ENCODE measurements at regions not wholly inside any gene's neighbourhood (a gene's known extent, or its start where the extent isn't known, plus 50 kb on each side); places are given as distances from the start of the nearest gene placed in this dataset.
A peak's percentile ranks its signal among the peaks of the same experiment; 100 is the strongest.

GRCh38 chrX:148363471-148364235 is 136.8 kb upstream of the AFF2 start:
- Mint-ChIP-seq H3K27me3 (no peaks in the 10 kb centered on the region), H3K4me1 (no peaks in the 10 kb centered on the region), H3K27ac (no peak overlapping the region), H3K4me3 (no peak overlapping the region), H3K36me3 (no peaks in the 10 kb centered on the region), H3K9me3 (no peaks in the 10 kb centered on the region)
- DNase-seq: no peak
- CTCF ChIA-PET: no interaction called here

GRCh38 chrX:148365233-148365632 is 135.2 kb upstream of the AFF2 start:
- DNase-seq: no peak
- Mint-ChIP-seq H3K4me1 (no peaks in the 10 kb centered on the region), H3K27me3 (no peaks in the 10 kb centered on the region), H3K27ac (no peak overlapping the region), H3K36me3 (no peaks in the 10 kb centered on the region), H3K4me3 (no peak overlapping the region), H3K9me3 (no peaks in the 10 kb centered on the region)
- CTCF ChIA-PET: no interaction called here

GRCh38 chrX:148371291-148371690 is 129.1 kb upstream of the AFF2 start:
- CTCF ChIA-PET: no interaction called here
- DNase-seq: no peak
- Mint-ChIP-seq H3K4me3 (no peak overlapping the region), H3K27ac (no peak overlapping the region), H3K27me3 (no peaks in the 10 kb centered on the region), H3K36me3 (peaks cover 2% of the 10 kb centered on the region), H3K9me3 (peaks cover 7% of the 10 kb centered on the region), H3K4me1 (no peaks in the 10 kb centered on the region)

GRCh38 chrX:148372925-148373324 is 127.5 kb upstream of the AFF2 start:
- no peaks in the 10 kb centered on the region for H3K4me1 Mint-ChIP-seq
- H3K4me3 Mint-ChIP-seq: no peak overlapping the region
- DNase-seq: no peak
- no peaks in the 10 kb centered on the region for H3K27me3 Mint-ChIP-seq
- H3K9me3 Mint-ChIP-seq: peaks cover 9% of the 10 kb centered on the region
- H3K27ac Mint-ChIP-seq: no peak overlapping the region
- CTCF ChIA-PET: no interaction called here
- peaks cover 2% of the 10 kb centered on the region for H3K36me3 Mint-ChIP-seq

- no peak for DNase-seq
- Mint-ChIP-seq H3K4me3 (no peak overlapping the region), H3K27me3 (no peaks in the 10 kb centered on the region), H3K9me3 (peaks cover 9% of the 10 kb centered on the region), H3K27ac (no peak overlapping the region), H3K4me1 (peaks cover 19% of the 10 kb centered on the region), H3K36me3 (peaks cover 2% of the 10 kb centered on the region)
- CTCF ChIA-PET: no interaction called here
Observed at GRCh38 chrX:148376342-148376741, 124.1 kb upstream of the AFF2 start.

GRCh38 chrX:148380107-148380506 is 120.3 kb upstream of the AFF2 start:
- H3K36me3 Mint-ChIP-seq: peaks cover 3% of the 10 kb centered on the region
- DNase-seq: no peak
- CTCF ChIA-PET: interaction anchor here (0.7 to 1.4 kb wide), 2 partner anchors 93 to 121 kb away, joined by 3 read pairs; no protein-coding TSS in a partner anchor
- H3K9me3 Mint-ChIP-seq: peaks cover 12% of the 10 kb centered on the region
- no peaks in the 10 kb centered on the region for H3K27me3 Mint-ChIP-seq
- H3K27ac Mint-ChIP-seq: peak overlapping the region; percentile 96
- peaks cover 29% of the 10 kb centered on the region for H3K4me1 Mint-ChIP-seq
- no peak overlapping the region for H3K4me3 Mint-ChIP-seq

- H3K36me3 Mint-ChIP-seq: peaks cover 3% of the 10 kb centered on the region
- peak; percentile 48 for DNase-seq
- H3K4me1 Mint-ChIP-seq: peaks cover 29% of the 10 kb centered on the region
Observed at GRCh38 chrX:148380650-148381561, 119.5 kb upstream of the AFF2 start.

GRCh38 chrX:148381603-148382002 is 118.8 kb upstream of the AFF2 start:
- Mint-ChIP-seq H3K27ac (peak overlapping the region; percentile 96), H3K4me1 (peaks cover 29% of the 10 kb centered on the region)
- CTCF ChIA-PET: interaction anchor here (1.4 kb wide), 1 partner anchor 95 kb away, joined by 3 read pairs; no protein-coding TSS in a partner anchor

More at GRCh38 chrX:148380650-148381561, 119.5 kb upstream of the AFF2 start:
- CTCF ChIA-PET: interaction anchor here (1.4 kb wide), 1 partner anchor 94 kb away, joined by 3 read pairs; no protein-coding TSS in a partner anchor
- Mint-ChIP-seq H3K27ac (peak overlapping the region; percentile 96), H3K27me3 (no peaks in the 10 kb centered on the region), H3K4me3 (peak overlapping the region; percentile 73), H3K9me3 (peaks cover 8% of the 10 kb centered on the region)

GRCh38 chrX:148382983-148383382 is 117.4 kb upstream of the AFF2 start:
- Mint-ChIP-seq H3K9me3 (peaks cover 7% of the 10 kb centered on the region), H3K27ac (no peak overlapping the region), H3K4me1 (peaks cover 29% of the 10 kb centered on the region), H3K27me3 (no peaks in the 10 kb centered on the region), H3K4me3 (no peak overlapping the region), H3K36me3 (peaks cover 3% of the 10 kb centered on the region)
- DNase-seq: no peak
- CTCF ChIA-PET: no interaction called here

More at GRCh38 chrX:148381603-148382002, 118.8 kb upstream of the AFF2 start:
- Mint-ChIP-seq H3K36me3 (peaks cover 3% of the 10 kb centered on the region), H3K4me3 (peak overlapping the region; percentile 73), H3K27me3 (no peaks in the 10 kb centered on the region), H3K9me3 (peaks cover 5% of the 10 kb centered on the region)
- no peak for DNase-seq

GRCh38 chrX:148385471-148385870 is 114.9 kb upstream of the AFF2 start:
- DNase-seq: no peak
- Mint-ChIP-seq H3K9me3 (peaks cover 9% of the 10 kb centered on the region), H3K27me3 (no peaks in the 10 kb centered on the region), H3K4me1 (peaks cover 21% of the 10 kb centered on the region), H3K36me3 (peaks cover 4% of the 10 kb centered on the region), H3K4me3 (no peak overlapping the region), H3K27ac (no peak overlapping the region)
- CTCF ChIA-PET: no interaction called here

GRCh38 chrX:148389629-148390028 is 110.8 kb upstream of the AFF2 start:
- H3K4me3 Mint-ChIP-seq: no peak overlapping the region
- CTCF ChIA-PET: no interaction called here
- H3K9me3 Mint-ChIP-seq: peaks cover 4% of the 10 kb centered on the region
- no peak overlapping the region for H3K27ac Mint-ChIP-seq
- DNase-seq: no peak
- peaks cover 1% of the 10 kb centered on the region for H3K36me3 Mint-ChIP-seq
- peaks cover 2% of the 10 kb centered on the region for H3K4me1 Mint-ChIP-seq
- no peaks in the 10 kb centered on the region for H3K27me3 Mint-ChIP-seq

- no peaks in the 10 kb centered on the region for H3K4me1 Mint-ChIP-seq
- DNase-seq: no peak
- no peaks in the 10 kb centered on the region for H3K27me3 Mint-ChIP-seq
- no peak overlapping the region for H3K27ac Mint-ChIP-seq
- H3K4me3 Mint-ChIP-seq: no peak overlapping the region
- no peaks in the 10 kb centered on the region for H3K9me3 Mint-ChIP-seq
- no peaks in the 10 kb centered on the region for H3K36me3 Mint-ChIP-seq
- CTCF ChIA-PET: no interaction called here
Observed at GRCh38 chrX:148412006-148412405, 88.4 kb upstream of the AFF2 start.

GRCh38 chrX:148416142-148416541 is 84.3 kb upstream of the AFF2 start:
- Mint-ChIP-seq H3K36me3 (no peaks in the 10 kb centered on the region), H3K27me3 (no peaks in the 10 kb centered on the region), H3K27ac (no peak overlapping the region), H3K4me3 (no peak overlapping the region), H3K4me1 (no peaks in the 10 kb centered on the region), H3K9me3 (no peaks in the 10 kb centered on the region)
- no peak for DNase-seq
- CTCF ChIA-PET: no interaction called here

GRCh38 chrX:148416931-148417330 is 83.5 kb upstream of the AFF2 start:
- no peak for DNase-seq
- Mint-ChIP-seq H3K27me3 (no peaks in the 10 kb centered on the region), H3K27ac (no peak overlapping the region), H3K36me3 (no peaks in the 10 kb centered on the region), H3K4me1 (no peaks in the 10 kb centered on the region), H3K4me3 (no peak overlapping the region), H3K9me3 (no peaks in the 10 kb centered on the region)
- CTCF ChIA-PET: no interaction called here

All from activated naive CD4-positive, alpha-beta T cell treated with anti-CD3 and anti-CD28 coated beads, Interleukin-2, amount 10 ng/mL, durations not matched to agents 7 days and 5 days (primary cell).